Type B pancreatic cell (in vitro differentiated cells): ENCODE measurements at regions not wholly inside any gene's neighbourhood (a gene's known extent, or its start where the extent isn't known, plus 50 kb on each side); places are given as distances from the start of the nearest gene placed in this dataset.
A peak's percentile ranks its signal among the peaks of the same experiment; 100 is the strongest.

Experiments used
- DNase-seq: peaks from one replicate; pipeline ENCODE4 v3.0.0; 2021; ENCODE audit warnings: mixed read lengths; ENCODE audit not compliant: unreplicated experiment; ENCODE audit errors: extremely low spot score
- H3K27ac Mint-ChIP-seq: 2 replicates; pipeline ENCODE4 v1.8.0; 2021; ENCODE audit warnings: mild to moderate bottlenecking, mixed read lengths
- H3K27me3 Mint-ChIP-seq: 2 replicates; pipeline ENCODE4 v1.8.0; 2021; ENCODE audit warnings: mixed read lengths
- H3K36me3 Mint-ChIP-seq: 2 replicates; pipeline ENCODE4 v1.8.0; 2021; ENCODE audit warnings: mixed read lengths
- H3K4me1 Mint-ChIP-seq: one replicate; pipeline ENCODE4 v1.8.0; 2021; ENCODE audit warnings: mixed read lengths; ENCODE audit not compliant: unreplicated experiment
- H3K4me3 Mint-ChIP-seq: 2 replicates; pipeline ENCODE4 v1.8.0; 2021; ENCODE audit warnings: mild to moderate bottlenecking, mixed read lengths
- H3K9me3 Mint-ChIP-seq: 2 replicates; pipeline ENCODE4 v1.8.0; 2021; ENCODE audit warnings: mixed read lengths
- TF ChIP-seq, protein P1 (sequence below): fragments of 200-600 bp; sonication (generic); conservative IDR thresholded peaks from 2 replicates; pipeline ENCODE4 v1.5.0; 2021; ENCODE audit warnings: antibody characterized with exemption, mild to moderate bottlenecking

DNA sequence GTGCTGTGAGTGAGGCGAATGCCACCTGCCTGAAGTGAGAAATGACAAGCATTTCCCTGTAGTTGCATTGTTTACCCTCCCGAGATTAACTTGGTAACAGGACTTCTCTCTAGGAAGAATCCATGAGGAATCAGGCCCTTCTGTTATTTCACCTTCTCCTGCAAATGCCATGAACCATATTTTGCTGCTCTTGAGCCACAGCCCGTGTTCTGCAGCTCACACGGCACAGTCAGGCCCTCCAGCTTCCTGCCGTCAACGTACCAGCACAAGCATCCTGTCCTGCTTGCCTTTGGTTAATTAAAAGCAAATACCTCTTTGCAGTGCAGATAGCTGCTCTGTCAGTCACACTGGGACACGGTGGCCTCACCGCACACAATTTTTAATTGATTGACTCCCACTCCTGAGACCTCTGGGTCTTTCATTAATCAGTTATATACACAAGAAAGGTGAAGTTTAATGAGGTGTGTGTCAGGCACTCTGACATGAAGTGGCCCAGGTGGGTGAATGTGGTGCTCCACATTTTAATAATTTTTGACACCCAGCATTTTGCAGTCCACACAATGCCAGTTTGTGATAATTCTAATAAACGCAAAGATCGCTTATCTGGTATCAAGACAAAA, 95.3 kb upstream of the ASB18 start:
- TF ChIP-seq, protein P1, sequence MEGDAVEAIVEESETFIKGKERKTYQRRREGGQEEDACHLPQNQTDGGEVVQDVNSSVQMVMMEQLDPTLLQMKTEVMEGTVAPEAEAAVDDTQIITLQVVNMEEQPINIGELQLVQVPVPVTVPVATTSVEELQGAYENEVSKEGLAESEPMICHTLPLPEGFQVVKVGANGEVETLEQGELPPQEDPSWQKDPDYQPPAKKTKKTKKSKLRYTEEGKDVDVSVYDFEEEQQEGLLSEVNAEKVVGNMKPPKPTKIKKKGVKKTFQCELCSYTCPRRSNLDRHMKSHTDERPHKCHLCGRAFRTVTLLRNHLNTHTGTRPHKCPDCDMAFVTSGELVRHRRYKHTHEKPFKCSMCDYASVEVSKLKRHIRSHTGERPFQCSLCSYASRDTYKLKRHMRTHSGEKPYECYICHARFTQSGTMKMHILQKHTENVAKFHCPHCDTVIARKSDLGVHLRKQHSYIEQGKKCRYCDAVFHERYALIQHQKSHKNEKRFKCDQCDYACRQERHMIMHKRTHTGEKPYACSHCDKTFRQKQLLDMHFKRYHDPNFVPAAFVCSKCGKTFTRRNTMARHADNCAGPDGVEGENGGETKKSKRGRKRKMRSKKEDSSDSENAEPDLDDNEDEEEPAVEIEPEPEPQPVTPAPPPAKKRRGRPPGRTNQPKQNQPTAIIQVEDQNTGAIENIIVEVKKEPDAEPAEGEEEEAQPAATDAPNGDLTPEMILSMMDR: no peak
- Mint-ChIP-seq H3K4me1 (peaks cover 15% of the 10 kb centered on the region), H3K27ac (peak overlapping the region; percentile 25), H3K9me3 (no peaks in the 10 kb centered on the region), H3K4me3 (no peak overlapping the region), H3K27me3 (no peaks in the 10 kb centered on the region), H3K36me3 (no peaks in the 10 kb centered on the region)
- no peak for DNase-seq

DNA sequence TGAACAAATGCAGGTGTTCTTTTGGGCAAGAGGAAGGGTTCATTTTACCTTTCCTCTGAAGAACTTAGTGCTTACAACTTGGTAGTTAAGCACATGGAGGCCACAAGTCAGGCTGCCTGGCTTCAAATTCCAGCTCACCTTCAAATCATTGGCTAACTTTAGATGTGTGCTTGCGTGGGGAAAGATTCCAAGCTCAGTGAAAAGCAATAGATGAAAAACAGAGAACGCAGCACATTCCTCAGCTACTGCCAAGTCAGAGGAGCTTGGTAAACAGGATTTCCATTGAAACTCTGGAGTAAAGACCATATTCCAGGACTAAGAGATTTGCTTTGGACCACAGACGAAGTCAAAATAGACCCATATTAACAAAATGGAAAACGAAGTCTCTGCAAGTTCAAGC, 96.3 kb upstream of the ASB18 start:
- Mint-ChIP-seq H3K27me3 (no peaks in the 10 kb centered on the region), H3K4me1 (peaks cover 12% of the 10 kb centered on the region), H3K36me3 (no peaks in the 10 kb centered on the region), H3K4me3 (no peak overlapping the region), H3K27ac (no peak overlapping the region), H3K9me3 (no peaks in the 10 kb centered on the region)
- TF ChIP-seq, protein P1: no peak
- DNase-seq: no peak

DNA sequence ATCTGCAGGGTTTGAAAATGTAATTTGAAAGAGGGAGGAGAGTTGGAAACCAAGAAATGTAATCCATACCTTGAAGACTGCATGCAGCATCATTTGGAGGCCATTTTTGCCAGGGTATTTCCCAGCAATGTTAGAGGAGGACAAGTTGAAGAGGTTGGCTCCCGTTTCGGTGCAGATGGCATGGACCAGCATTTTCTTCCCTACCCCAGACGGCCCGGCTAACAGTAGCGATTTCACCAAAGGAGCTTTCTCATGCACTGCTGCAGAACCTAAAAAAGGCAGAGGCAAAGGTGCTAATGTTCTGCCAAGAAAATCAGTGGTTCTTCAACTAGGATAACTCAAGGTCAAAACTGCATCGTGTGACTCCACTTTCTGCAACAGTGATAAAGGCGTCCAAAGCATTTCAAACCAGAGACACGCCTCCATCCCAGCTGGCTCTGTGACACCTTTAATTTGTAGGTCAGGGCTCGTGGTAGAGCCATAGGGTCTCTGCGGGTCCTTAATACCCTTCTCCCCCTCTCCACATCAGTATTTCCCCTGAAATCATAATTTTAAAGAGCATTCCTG, 99.6 kb upstream of the ASB18 start:
- no peaks in the 10 kb centered on the region for H3K9me3 Mint-ChIP-seq
- H3K4me3 Mint-ChIP-seq: no peak overlapping the region
- DNase-seq: no peak
- H3K27ac Mint-ChIP-seq: no peak overlapping the region
- peaks cover 9% of the 10 kb centered on the region for H3K4me1 Mint-ChIP-seq
- no peaks in the 10 kb centered on the region for H3K27me3 Mint-ChIP-seq
- no peaks in the 10 kb centered on the region for H3K36me3 Mint-ChIP-seq
- TF ChIP-seq, protein P1: no peak

GRCh38 chr2:236365258-236366048, 101.2 kb upstream of the ASB18 start:
- DNase-seq: no peak
- Mint-ChIP-seq H3K27ac (no peak overlapping the region), H3K4me3 (no peak overlapping the region), H3K9me3 (no peaks in the 10 kb centered on the region), H3K4me1 (peaks cover 13% of the 10 kb centered on the region), H3K27me3 (peaks cover 8% of the 10 kb centered on the region), H3K36me3 (no peaks in the 10 kb centered on the region)
- TF ChIP-seq, protein P1: no peak

- H3K36me3 Mint-ChIP-seq: no peaks in the 10 kb centered on the region
Measured at GRCh38 chr2:236366049-236366387, 101.8 kb upstream of the ASB18 start.

More at GRCh38 chr2:236366049-236366387, 101.8 kb upstream of the ASB18 start:
- Mint-ChIP-seq H3K4me3 (no peak overlapping the region), H3K27ac (no peak overlapping the region), H3K27me3 (peaks cover 8% of the 10 kb centered on the region), H3K4me1 (peaks cover 13% of the 10 kb centered on the region), H3K9me3 (no peaks in the 10 kb centered on the region)
- no peak for DNase-seq
- TF ChIP-seq, protein P1: no peak
